Liver (tissue), 3 donors: ENCODE measurements at regions not wholly inside any gene's neighbourhood (a gene's known extent, or its start where the extent isn't known, plus 50 kb on each side); places are given as distances from the start of the nearest gene placed in this dataset.

Experiments
- CTCF ChIP-seq: fragments of 150-350 bp; IDR thresholded peaks from 2 replicates; pipeline ENCODE4 v1.5.1; 2017; ENCODE audit warnings: improper control_type of control experiment, low read depth, low read length; ENCODE audit not compliant: missing input control
- FOXA1 ChIP-seq: IDR thresholded peaks from 2 replicates; pipeline ENCODE4 v1.6.1; 2016; ENCODE audit warnings: antibody characterized with exemption
- GABPA ChIP-seq, 2 donors: IDR thresholded peaks in 1 of 2; conservative IDR thresholded peaks in 1 of 2; 2 replicates each; pipeline ENCODE4 v1.6.1; 2016; ENCODE audit warnings: antibody characterized with exemption in 2 of 2, mild to moderate bottlenecking in 1 of 2, moderate library complexity in 1 of 2
- JUND ChIP-seq, 2 donors: IDR thresholded peaks; 2 replicates each; pipeline ENCODE4 v1.6.1; 2016; ENCODE audit warnings: antibody characterized with exemption in 2 of 2
- RAD21 ChIP-seq, 2 donors: IDR thresholded peaks; 2 replicates each; pipeline ENCODE4 v1.6.1; 2016; ENCODE audit warnings: antibody characterized with exemption in 2 of 2, mild to moderate bottlenecking in 2 of 2
- TAF1 ChIP-seq: conservative IDR thresholded peaks from 2 replicates; pipeline ENCODE4 v1.6.1; 2016; ENCODE audit warnings: antibody characterized with exemption, mild to moderate bottlenecking
- ZBTB33 ChIP-seq: IDR thresholded peaks from 2 replicates; pipeline ENCODE4 v1.6.1; 2016; ENCODE audit warnings: antibody characterized with exemption
- TF ChIP-seq, protein P1 (sequence below): IDR thresholded peaks from 2 replicates; pipeline ENCODE4 v1.6.1; 2016; ENCODE audit warnings: antibody characterized with exemption
- TF ChIP-seq, protein P2 (sequence below): IDR thresholded peaks from 2 replicates; pipeline ENCODE4 v1.6.1; 2016; ENCODE audit warnings: antibody characterized with exemption, mild to moderate bottlenecking
- TF ChIP-seq, protein P3 (sequence below): IDR thresholded peaks from 2 replicates; pipeline ENCODE4 v1.6.1; 2016; ENCODE audit warnings: antibody characterized with exemption
- donor health status: healthy.
- donor health status: healthy.

- TF ChIP-seq CTCF (no peak), GABPA (IDR thresholded peaks at IDR 0.05 in 1 of 2, conservative IDR thresholded peaks at IDR 0.05 in 1 of 2) (no peak), ZBTB33 (no peak), TAF1 (no peak), RAD21 (IDR thresholded peaks at IDR 0.05) (no peak), FOXA1 (no peak), JUND (IDR thresholded peaks at IDR 0.05) (no peak)
- TF ChIP-seq, protein P1, sequence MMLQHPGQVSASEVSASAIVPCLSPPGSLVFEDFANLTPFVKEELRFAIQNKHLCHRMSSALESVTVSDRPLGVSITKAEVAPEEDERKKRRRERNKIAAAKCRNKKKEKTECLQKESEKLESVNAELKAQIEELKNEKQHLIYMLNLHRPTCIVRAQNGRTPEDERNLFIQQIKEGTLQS = no peak
- TF ChIP-seq, protein P2, sequence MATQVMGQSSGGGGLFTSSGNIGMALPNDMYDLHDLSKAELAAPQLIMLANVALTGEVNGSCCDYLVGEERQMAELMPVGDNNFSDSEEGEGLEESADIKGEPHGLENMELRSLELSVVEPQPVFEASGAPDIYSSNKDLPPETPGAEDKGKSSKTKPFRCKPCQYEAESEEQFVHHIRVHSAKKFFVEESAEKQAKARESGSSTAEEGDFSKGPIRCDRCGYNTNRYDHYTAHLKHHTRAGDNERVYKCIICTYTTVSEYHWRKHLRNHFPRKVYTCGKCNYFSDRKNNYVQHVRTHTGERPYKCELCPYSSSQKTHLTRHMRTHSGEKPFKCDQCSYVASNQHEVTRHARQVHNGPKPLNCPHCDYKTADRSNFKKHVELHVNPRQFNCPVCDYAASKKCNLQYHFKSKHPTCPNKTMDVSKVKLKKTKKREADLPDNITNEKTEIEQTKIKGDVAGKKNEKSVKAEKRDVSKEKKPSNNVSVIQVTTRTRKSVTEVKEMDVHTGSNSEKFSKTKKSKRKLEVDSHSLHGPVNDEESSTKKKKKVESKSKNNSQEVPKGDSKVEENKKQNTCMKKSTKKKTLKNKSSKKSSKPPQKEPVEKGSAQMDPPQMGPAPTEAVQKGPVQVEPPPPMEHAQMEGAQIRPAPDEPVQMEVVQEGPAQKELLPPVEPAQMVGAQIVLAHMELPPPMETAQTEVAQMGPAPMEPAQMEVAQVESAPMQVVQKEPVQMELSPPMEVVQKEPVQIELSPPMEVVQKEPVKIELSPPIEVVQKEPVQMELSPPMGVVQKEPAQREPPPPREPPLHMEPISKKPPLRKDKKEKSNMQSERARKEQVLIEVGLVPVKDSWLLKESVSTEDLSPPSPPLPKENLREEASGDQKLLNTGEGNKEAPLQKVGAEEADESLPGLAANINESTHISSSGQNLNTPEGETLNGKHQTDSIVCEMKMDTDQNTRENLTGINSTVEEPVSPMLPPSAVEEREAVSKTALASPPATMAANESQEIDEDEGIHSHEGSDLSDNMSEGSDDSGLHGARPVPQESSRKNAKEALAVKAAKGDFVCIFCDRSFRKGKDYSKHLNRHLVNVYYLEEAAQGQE = no peak
- TF ChIP-seq, protein P3, sequence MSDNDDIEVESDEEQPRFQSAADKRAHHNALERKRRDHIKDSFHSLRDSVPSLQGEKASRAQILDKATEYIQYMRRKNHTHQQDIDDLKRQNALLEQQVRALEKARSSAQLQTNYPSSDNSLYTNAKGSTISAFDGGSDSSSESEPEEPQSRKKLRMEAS = no peak
Measured at GRCh38 chr13:53321296-53321801, 292.7 kb downstream of the OLFM4 start.
